Osteoblast (primary cell): ENCODE measurements at regions not wholly inside any gene's neighbourhood (a gene's known extent, or its start where the extent isn't known, plus 50 kb on each side); places are given as distances from the start of the nearest gene placed in this dataset.

Source experiments
- DNase-seq: peaks from one replicate; pipeline ENCODE4 v3.0.0; 2011; ENCODE audit warnings: low spot score, mixed read lengths; ENCODE audit not compliant: insufficient read length; ENCODE audit errors: missing footprints
- H2AFZ ChIP-seq: 2 replicates; pipeline ENCODE4 v1.6.0; 2011; ENCODE audit warnings: mild to moderate bottlenecking, low read length
- H3K27ac ChIP-seq: 2 replicates; pipeline ENCODE4 v1.5.1; 2011; ENCODE audit warnings: mild to moderate bottlenecking, low read depth, low read length, moderate library complexity
- H3K27me3 ChIP-seq: 2 replicates; pipeline ENCODE4 v1.6.0; 2012; ENCODE audit warnings: mild to moderate bottlenecking, control low read depth, inconsistent platforms, low read length, moderate library complexity; ENCODE audit not compliant: insufficient read depth
- H3K36me3 ChIP-seq: 2 replicates; pipeline ENCODE4 v1.5.1; 2011; ENCODE audit warnings: mild to moderate bottlenecking, low read length, control low read depth, moderate library complexity; ENCODE audit not compliant: insufficient read depth
- H3K4me1 ChIP-seq: 2 replicates; pipeline ENCODE4 v1.5.1; 2011; ENCODE audit warnings: mild to moderate bottlenecking, low read length, control low read depth, moderate library complexity; ENCODE audit not compliant: insufficient read depth
- H3K4me2 ChIP-seq: 2 replicates; pipeline ENCODE4 v1.6.0; 2011; ENCODE audit warnings: mild to moderate bottlenecking, low read length; ENCODE audit not compliant: insufficient read depth
- H3K4me3 ChIP-seq: fragments of 200-600 bp; sonication (generic); 3 replicates; pipeline ENCODE4 v1.5.1; 2012; ENCODE audit warnings: mild to moderate bottlenecking, low read length, inconsistent platforms; ENCODE audit not compliant: insufficient read depth
- H3K79me2 ChIP-seq: 2 replicates; pipeline ENCODE4 v1.6.0; 2012; ENCODE audit warnings: mild to moderate bottlenecking, low read length, control low read depth, inconsistent platforms; ENCODE audit not compliant: insufficient read depth
- H3K9me3 ChIP-seq: 2 replicates; pipeline ENCODE4 v1.5.1; 2011; ENCODE audit warnings: low read depth, low read length, control low read depth
- H4K20me1 ChIP-seq: 2 replicates; pipeline ENCODE4 v1.6.0; 2012; ENCODE audit warnings: mild to moderate bottlenecking, low read length, control low read depth; ENCODE audit not compliant: insufficient read depth
- TF ChIP-seq, protein P1 (sequence below): IDR thresholded peaks from 2 replicates; pipeline ENCODE4 v1.5.1; 2011; ENCODE audit warnings: mild to moderate bottlenecking, low read depth, low read length, moderate library complexity; ENCODE audit errors: extremely low read depth

DNA sequence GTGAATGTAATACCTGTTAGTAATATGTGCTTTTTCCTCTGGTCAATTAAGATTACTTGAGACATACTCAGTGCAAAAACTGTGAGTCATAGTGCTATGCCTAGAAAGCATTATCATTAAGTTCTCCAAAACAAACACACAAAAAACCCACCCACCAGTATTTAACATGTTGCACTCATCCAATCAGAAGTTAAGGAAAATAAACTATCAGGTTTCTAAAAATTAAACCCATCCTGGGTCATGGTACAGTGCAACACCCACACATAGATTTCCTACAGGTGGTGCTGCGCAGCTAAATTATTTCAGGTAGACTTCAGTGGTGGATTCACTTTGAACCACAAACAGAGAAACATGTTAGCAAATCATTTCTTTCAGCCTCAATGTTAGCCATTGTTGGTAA is 264.4 kb upstream of the VEPH1 start:
- Histone ChIP-seq H3K79me2 (no peaks in the 10 kb centered on the region), H4K20me1 (no peaks in the 10 kb centered on the region), H3K36me3 (no peaks in the 10 kb centered on the region), H3K27ac (no peak overlapping the region), H3K27me3 (no peaks in the 10 kb centered on the region), H3K9me3 (no peaks in the 10 kb centered on the region), H2AFZ (no peak overlapping the region), H3K4me1 (no peaks in the 10 kb centered on the region), H3K4me2 (no peak overlapping the region), H3K4me3 (no peak overlapping the region)
- TF ChIP-seq, protein P1, sequence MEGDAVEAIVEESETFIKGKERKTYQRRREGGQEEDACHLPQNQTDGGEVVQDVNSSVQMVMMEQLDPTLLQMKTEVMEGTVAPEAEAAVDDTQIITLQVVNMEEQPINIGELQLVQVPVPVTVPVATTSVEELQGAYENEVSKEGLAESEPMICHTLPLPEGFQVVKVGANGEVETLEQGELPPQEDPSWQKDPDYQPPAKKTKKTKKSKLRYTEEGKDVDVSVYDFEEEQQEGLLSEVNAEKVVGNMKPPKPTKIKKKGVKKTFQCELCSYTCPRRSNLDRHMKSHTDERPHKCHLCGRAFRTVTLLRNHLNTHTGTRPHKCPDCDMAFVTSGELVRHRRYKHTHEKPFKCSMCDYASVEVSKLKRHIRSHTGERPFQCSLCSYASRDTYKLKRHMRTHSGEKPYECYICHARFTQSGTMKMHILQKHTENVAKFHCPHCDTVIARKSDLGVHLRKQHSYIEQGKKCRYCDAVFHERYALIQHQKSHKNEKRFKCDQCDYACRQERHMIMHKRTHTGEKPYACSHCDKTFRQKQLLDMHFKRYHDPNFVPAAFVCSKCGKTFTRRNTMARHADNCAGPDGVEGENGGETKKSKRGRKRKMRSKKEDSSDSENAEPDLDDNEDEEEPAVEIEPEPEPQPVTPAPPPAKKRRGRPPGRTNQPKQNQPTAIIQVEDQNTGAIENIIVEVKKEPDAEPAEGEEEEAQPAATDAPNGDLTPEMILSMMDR = no peak
- DNase-seq = no peak

GRCh38 chr3:157763644-157764043 is 260.4 kb upstream of the VEPH1 start:
- no peaks in the 10 kb centered on the region for H3K79me2 ChIP-seq
- no peak overlapping the region for H3K4me3 ChIP-seq
- H3K9me3 ChIP-seq = no peaks in the 10 kb centered on the region
- H3K36me3 ChIP-seq = no peaks in the 10 kb centered on the region
- no peak overlapping the region for H3K27ac ChIP-seq
- H3K4me2 ChIP-seq = no peak overlapping the region
- H2AFZ ChIP-seq = no peak overlapping the region
- H4K20me1 ChIP-seq = no peaks in the 10 kb centered on the region
- H3K4me1 ChIP-seq = no peaks in the 10 kb centered on the region
- no peaks in the 10 kb centered on the region for H3K27me3 ChIP-seq
- DNase-seq = no peak
- TF ChIP-seq, protein P1 = no peak

DNA sequence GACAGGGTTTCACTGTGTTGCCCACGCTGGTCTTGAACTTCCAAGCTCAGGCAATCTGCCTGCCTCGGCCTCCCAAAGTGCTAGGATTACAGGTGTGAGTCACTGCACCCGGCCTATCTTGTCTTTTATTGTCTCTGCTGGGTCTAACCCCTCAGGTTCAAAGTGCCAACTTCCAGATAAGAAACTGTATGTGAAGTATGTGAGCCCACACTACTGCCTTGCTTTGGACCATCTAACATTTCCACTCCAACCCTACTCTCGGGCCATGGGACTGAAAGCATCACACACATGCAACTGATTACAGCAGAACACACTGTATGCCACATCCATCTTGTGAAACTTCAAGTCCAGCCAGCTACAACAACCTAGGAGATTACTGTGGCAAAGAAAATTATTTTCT is 256.1 kb upstream of the VEPH1 start:
- Histone ChIP-seq H3K4me2 (no peak overlapping the region), H2AFZ (no peak overlapping the region), H3K36me3 (no peaks in the 10 kb centered on the region), H3K27ac (no peak overlapping the region), H3K79me2 (no peaks in the 10 kb centered on the region), H3K27me3 (peaks cover 5% of the 10 kb centered on the region), H3K4me3 (no peak overlapping the region), H3K4me1 (no peaks in the 10 kb centered on the region), H4K20me1 (no peaks in the 10 kb centered on the region), H3K9me3 (no peaks in the 10 kb centered on the region)
- TF ChIP-seq, protein P1 = no peak
- no peak for DNase-seq

GRCh38 chr3:157755233-157755632 is 252.0 kb upstream of the VEPH1 start:
- no peaks in the 10 kb centered on the region for H3K9me3 ChIP-seq
- no peaks in the 10 kb centered on the region for H3K4me1 ChIP-seq
- H2AFZ ChIP-seq = no peak overlapping the region
- no peaks in the 10 kb centered on the region for H4K20me1 ChIP-seq
- no peak for DNase-seq
- TF ChIP-seq, protein P1 = peak; percentile 40
- H3K36me3 ChIP-seq = no peaks in the 10 kb centered on the region
- H3K27me3 ChIP-seq = peaks cover 5% of the 10 kb centered on the region
- no peak overlapping the region for H3K27ac ChIP-seq
- H3K4me2 ChIP-seq = no peak overlapping the region
- H3K4me3 ChIP-seq = no peak overlapping the region
- H3K79me2 ChIP-seq = no peaks in the 10 kb centered on the region
